Colonic mucosa (tissue), 4 donors: ENCODE measurements at regions not wholly inside any gene's neighbourhood (a gene's known extent, or its start where the extent isn't known, plus 50 kb on each side); places are given as distances from the start of the nearest gene placed in this dataset.

Experiments
- DNase-seq: peaks from one replicate; pipeline ENCODE4 v3.0.0-alpha.2; 2020
- H3K27ac ChIP-seq: fragments of 200-600 bp; one replicate; pipeline ENCODE4 v1.8.0; 2021
- H3K27me3 ChIP-seq: fragments of 200-600 bp; one replicate; pipeline ENCODE4 v1.8.0; 2021
- H3K36me3 ChIP-seq: fragments of 200-600 bp; one replicate; pipeline ENCODE4 v1.8.0; 2021
- H3K4me1 ChIP-seq: fragments of 200-600 bp; one replicate; pipeline ENCODE4 v1.8.0; 2021; ENCODE audit warnings: mild to moderate bottlenecking
- H3K4me3 ChIP-seq: fragments of 200-600 bp; one replicate; pipeline ENCODE4 v1.8.0; 2021
- H3K9ac ChIP-seq, 2 donors: one replicate each; pipeline ENCODE4 v1.7.0; 2013; ENCODE audit warnings: control low read depth in 2 of 2, low read depth in 2 of 2, low read length in 2 of 2
- H3K9me3 ChIP-seq: fragments of 200-600 bp; one replicate; pipeline ENCODE4 v1.8.0; 2021
- CTCF ChIP-seq: fragments of 200-600 bp; IDR thresholded peaks from one replicate; pipeline ENCODE4 v1.8.0; 2022; ENCODE audit warnings: antibody characterized with exemption, mild to moderate bottlenecking
- intact Hi-C: fragments of 100-400 bp; cut with DNase I; formaldehyde crosslinking; loops from one replicate; pipeline ENCODE4 v1.14.1; 2022
- donor health status: healthy.
- donor health status: DM: no; HTN: no; CAD: no.
- donor health status: DM: no; HTN: no; CAD: no.

- no peaks in the 10 kb centered on the region for H3K27me3 ChIP-seq
- H3K9ac ChIP-seq: no peak overlapping the region
- no peaks in the 10 kb centered on the region for H3K4me1 ChIP-seq
- H3K36me3 ChIP-seq: no peaks in the 10 kb centered on the region
- no peak overlapping the region for H3K4me3 ChIP-seq
- no peaks in the 10 kb centered on the region for H3K9me3 ChIP-seq
- intact Hi-C loops: no loop called here
- H3K27ac ChIP-seq: no peak overlapping the region
- DNase-seq: no peak
- no peak for TF ChIP-seq CTCF
Observed at GRCh38 chr14:22487941-22488340, 101.1 kb downstream of the DAD1 start.

- intact Hi-C loops: no loop called here
- Histone ChIP-seq H3K27me3 (no peaks in the 10 kb centered on the region), H3K9ac (no peak overlapping the region), H3K4me3 (no peak overlapping the region), H3K27ac (no peak overlapping the region), H3K36me3 (no peaks in the 10 kb centered on the region), H3K9me3 (no peaks in the 10 kb centered on the region), H3K4me1 (no peaks in the 10 kb centered on the region)
- DNase-seq: no peak
- TF ChIP-seq CTCF: no peak
Observed at GRCh38 chr14:22487401-22487800, 101.6 kb downstream of the DAD1 start.

DNA sequence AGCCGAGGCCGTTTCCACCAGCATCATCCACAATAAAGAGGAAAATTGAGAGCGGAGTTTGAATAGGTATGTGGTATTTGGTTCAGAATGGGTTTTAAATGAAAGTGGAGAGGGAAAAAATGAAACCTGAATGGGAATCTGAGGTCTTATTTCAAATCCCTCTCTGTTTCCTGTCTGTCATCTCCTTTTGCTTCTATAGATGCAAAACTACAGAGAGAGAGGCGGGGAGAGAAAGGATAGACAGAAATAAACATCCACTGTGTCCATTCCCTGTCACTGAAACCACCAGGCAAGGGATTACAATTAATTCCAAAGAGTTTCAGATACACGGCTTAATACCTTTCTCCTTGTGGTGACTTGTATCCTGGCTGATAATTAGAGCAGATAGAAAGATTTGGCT, 102.3 kb downstream of the DAD1 start:
- Histone ChIP-seq H3K27ac (no peak overlapping the region), H3K4me1 (no peaks in the 10 kb centered on the region), H3K9me3 (no peaks in the 10 kb centered on the region), H3K36me3 (no peaks in the 10 kb centered on the region), H3K4me3 (no peak overlapping the region), H3K27me3 (no peaks in the 10 kb centered on the region), H3K9ac (peak overlapping the region in 1 of 2 donors; percentile 5)
- no peak for DNase-seq
- TF ChIP-seq CTCF: no peak
- intact Hi-C loops: no loop called here

DNA sequence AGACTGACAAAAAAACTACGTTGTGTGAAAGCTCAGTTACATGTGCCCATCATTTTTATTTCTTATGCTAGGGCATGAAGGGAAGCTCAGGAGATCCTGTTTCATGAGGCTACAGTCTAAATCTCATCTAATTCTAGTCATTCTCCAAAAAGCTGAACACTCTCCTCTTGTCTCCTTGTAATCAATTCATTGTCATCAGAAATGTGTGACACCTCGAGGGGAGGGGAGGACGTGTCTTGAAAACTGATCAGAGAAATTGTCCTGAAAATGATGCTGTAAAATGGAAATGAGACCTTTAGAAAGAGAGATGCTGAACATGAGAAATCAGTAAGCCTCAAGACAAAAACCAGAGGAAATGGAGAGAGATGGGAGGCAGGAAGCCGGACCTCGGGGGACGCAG, 103.4 kb downstream of the DAD1 start:
- H3K4me1 ChIP-seq: no peaks in the 10 kb centered on the region
- no peak for TF ChIP-seq CTCF
- H3K36me3 ChIP-seq: no peaks in the 10 kb centered on the region
- H3K27ac ChIP-seq: no peak overlapping the region
- H3K27me3 ChIP-seq: no peaks in the 10 kb centered on the region
- no peaks in the 10 kb centered on the region for H3K9me3 ChIP-seq
- no peak overlapping the region for H3K9ac ChIP-seq
- no peak overlapping the region for H3K4me3 ChIP-seq
- no peak for DNase-seq
- intact Hi-C loops: no loop called here

DNA sequence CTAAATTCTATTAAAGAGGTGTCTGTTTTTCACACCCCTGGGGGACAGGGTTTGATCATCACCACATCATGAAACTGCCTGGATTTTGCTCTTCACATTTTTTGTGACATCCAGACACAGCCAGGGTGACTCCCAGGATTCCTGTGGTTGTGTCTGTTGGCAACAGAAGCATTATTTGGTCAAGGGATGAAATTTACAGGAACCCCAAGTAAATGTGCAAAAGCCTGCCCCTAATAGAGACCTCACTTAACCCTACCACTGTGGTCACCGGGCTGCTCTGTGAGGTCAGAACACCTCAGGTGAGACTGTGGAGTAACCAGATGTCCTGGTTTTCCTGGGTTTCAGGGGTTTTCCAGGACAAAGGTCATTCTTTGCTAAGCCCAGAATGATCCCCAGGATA, 103.8 kb downstream of the DAD1 start:
- H3K9me3 ChIP-seq: no peaks in the 10 kb centered on the region
- TF ChIP-seq CTCF: no peak
- H3K27ac ChIP-seq: no peak overlapping the region
- H3K4me3 ChIP-seq: no peak overlapping the region
- H3K27me3 ChIP-seq: no peaks in the 10 kb centered on the region
- DNase-seq: no peak
- intact Hi-C loops: no loop called here
- no peak overlapping the region for H3K9ac ChIP-seq
- H3K36me3 ChIP-seq: no peaks in the 10 kb centered on the region
- no peaks in the 10 kb centered on the region for H3K4me1 ChIP-seq

GRCh38 chr14:22484632-22485031, 104.4 kb downstream of the DAD1 start:
- DNase-seq: no peak
- H3K9ac ChIP-seq: no peak overlapping the region
- no peaks in the 10 kb centered on the region for H3K9me3 ChIP-seq
- no peaks in the 10 kb centered on the region for H3K4me1 ChIP-seq
- H3K27ac ChIP-seq: no peak overlapping the region
- no peak overlapping the region for H3K4me3 ChIP-seq
- H3K36me3 ChIP-seq: no peaks in the 10 kb centered on the region
- TF ChIP-seq CTCF: no peak
- intact Hi-C loops: no loop called here
- H3K27me3 ChIP-seq: no peaks in the 10 kb centered on the region
